HG03457 (cell line): ENCODE measurements at regions not wholly inside any gene's neighbourhood (a gene's known extent, or its start where the extent isn't known, plus 50 kb on each side); places are given as distances from the start of the nearest gene placed in this dataset.

Experiments used
- ATAC-seq: cut with Tn5 transposase; IDR thresholded peaks from one replicate; pipeline ENCODE4 v1.9.1; 2021; ENCODE audit warnings: moderate number of reproducible peaks; ENCODE audit not compliant: unreplicated experiment

DNA sequence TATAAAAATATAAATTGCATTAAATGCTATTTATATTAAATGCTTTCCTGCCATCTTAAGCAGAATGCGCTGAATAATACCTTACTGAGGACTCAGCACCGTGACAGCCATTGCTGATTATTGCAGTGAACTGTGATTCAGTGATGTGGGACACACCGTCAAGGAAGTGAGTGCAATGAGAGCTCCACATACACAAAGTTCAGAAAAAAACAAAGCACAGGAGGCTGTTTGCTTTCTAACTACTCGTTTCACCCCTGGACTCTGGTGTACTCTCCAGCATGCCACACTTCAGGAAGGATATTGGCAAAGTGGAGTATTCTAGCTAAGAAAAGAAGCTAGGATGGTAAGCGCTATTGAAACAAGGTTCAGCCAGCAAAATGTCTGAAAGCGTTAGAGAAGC, 57.4 kb upstream of the CXADR start:
- ATAC-seq, result no peak

DNA sequence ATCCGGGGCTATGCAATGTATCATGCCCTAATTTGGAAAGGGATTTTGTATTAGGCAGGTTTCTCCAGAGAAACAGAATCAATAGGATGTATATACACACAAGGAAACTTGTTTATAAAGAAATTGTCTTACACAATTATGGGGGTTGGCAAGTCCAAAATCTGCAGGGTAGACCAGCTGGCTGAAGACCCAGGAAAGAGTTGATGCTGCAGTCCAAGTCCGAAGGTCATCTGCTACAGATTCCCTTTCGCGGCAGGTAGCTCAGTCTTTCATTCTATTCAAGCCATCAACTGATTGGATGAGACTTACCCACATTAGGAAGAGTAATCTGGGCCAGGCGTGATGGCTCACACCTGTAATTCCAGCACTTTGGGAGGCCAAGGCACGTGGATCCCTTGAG, 54.6 kb upstream of the CXADR start:
- no peak for ATAC-seq

DNA sequence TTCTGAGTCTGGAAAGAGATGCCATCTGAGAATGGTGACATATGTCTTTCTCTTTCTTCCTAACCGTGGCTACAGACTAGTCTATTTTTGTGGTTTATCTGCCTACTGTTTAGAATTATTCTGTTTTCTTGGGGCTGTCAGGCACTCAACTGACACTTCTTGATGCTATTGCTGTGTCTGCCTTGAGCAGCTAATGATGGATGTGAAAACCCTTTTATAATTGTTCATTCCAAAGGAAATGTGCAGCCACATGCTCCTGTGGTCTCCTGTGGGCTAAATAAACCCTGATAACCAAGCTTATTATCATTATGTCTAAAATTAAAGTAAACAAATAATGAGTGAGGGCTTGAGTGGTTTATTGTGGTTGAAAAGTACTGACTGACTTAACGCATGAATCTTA, 52.7 kb upstream of the CXADR start:
- ATAC-seq, result no peak

DNA sequence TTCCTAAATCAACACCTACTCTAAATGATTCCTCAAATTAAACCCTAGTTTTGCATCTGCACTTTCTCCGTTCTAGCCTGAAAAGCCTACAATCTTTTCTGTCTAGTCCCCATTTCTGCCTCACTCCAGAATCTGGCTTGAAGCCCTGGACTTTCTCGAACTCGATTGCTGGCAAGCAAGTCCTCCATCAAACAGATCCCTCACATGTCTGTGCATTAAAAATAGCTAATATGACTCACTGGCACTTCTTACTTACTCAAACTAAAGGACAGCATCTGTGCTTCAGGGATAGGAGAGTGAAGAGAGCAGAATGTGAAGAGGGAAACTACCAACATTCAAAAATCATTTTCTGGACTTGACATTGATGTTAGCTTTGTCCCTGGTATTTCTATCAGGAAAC, 51.8 kb upstream of the CXADR start:
- ATAC-seq, result no peak

DNA sequence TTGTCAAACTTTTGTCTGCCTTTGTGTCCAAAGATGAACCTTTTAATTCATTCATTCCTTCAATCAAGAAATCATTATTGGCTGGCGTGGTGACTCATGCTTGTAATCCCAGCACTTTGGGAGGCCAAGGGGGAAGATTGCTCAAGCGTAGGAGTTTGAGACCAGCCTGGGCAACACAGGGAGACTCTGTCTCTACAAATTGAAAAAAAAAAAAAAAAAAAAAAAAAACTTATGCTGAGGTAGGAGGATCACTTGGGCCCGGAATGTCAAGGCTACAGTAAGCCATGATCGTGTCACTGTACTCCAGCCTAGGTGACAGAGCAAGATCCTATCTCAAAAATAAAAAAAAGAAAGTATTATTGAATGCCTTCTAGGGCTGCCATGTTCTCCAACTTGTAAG, 51.3 kb upstream of the CXADR start:
- ATAC-seq, result no peak

DNA sequence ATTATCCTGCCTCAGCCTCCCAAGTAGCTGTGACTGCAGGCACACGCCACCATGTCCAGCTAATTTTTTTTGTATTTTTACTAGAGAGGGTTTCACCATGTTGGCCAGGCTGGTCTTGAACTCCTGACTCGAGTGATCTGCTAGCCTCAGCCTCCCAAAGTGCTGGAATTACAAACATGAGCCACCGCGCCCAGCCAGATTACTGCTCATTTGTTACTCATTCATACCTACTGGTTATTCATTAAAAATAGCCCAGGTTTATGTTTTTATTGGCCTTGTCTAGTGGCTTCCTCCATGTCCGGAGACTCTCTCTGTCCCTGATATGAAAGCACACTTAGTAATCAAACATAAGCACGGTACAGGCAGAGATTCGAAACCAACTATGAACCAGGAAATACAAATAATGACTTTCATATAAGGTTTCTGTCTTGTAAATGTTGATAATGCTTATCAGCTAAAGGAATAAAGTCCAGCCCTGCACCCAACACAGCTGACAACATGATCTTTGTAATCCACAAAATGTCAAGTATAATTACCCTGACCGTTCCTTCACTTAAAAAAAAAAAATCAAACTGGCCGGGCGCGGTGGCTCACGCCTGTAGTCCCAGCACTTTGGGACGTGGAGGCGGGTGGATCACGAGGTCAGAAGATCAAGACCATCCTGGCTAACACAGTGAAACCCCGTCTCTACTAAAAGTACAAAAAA, 50.4 kb upstream of the CXADR start:
- ATAC-seq, result no peak
